Trophoblast cell (in vitro differentiated cells and primary cell): ENCODE measurements at regions not wholly inside any gene's neighbourhood (a gene's known extent, or its start where the extent isn't known, plus 50 kb on each side); places are given as distances from the start of the nearest gene placed in this dataset.

Experiments
- DNase-seq, 2 donors: peaks; one replicate each; pipeline ENCODE4 v3.0.0-alpha.2; 2016
- H2AFZ ChIP-seq: 2 replicates; pipeline ENCODE4 v1.6.1; 2013; ENCODE audit warnings: low read length, moderate library complexity, mild to moderate bottlenecking; ENCODE audit not compliant: insufficient read depth, poor library complexity
- H2AK5ac ChIP-seq: 2 replicates; pipeline ENCODE4 v1.6.1; 2013; ENCODE audit warnings: mild to moderate bottlenecking, low read length
- H2BK120ac ChIP-seq: 2 replicates; pipeline ENCODE4 v1.6.1; 2013; ENCODE audit warnings: low read length, mild to moderate bottlenecking, moderate library complexity; ENCODE audit not compliant: insufficient read depth, poor library complexity
- H2BK12ac ChIP-seq: 2 replicates; pipeline ENCODE4 v1.6.1; 2013; ENCODE audit warnings: mild to moderate bottlenecking, low read length, moderate library complexity
- H2BK5ac ChIP-seq: 2 replicates; pipeline ENCODE4 v1.6.1; 2013; ENCODE audit warnings: low read length, low read depth, moderate library complexity, mild to moderate bottlenecking; ENCODE audit not compliant: poor library complexity
- H3K14ac ChIP-seq: 2 replicates; pipeline ENCODE4 v1.6.1; 2013; ENCODE audit warnings: mild to moderate bottlenecking, low read length
- H3K18ac ChIP-seq: 2 replicates; pipeline ENCODE4 v1.6.1; 2013; ENCODE audit warnings: mild to moderate bottlenecking, low read length
- H3K23ac ChIP-seq: 2 replicates; pipeline ENCODE4 v1.6.1; 2013; ENCODE audit warnings: low read length
- H3K27ac ChIP-seq: 2 replicates; pipeline ENCODE4 v1.5.1; 2013; ENCODE audit warnings: low read depth, mild to moderate bottlenecking, inconsistent platforms, low read length, moderate library complexity
- H3K27me3 ChIP-seq: 2 replicates; pipeline ENCODE4 v1.6.1; 2013; ENCODE audit warnings: inconsistent platforms, mild to moderate bottlenecking, low read length, moderate library complexity; ENCODE audit not compliant: insufficient read depth
- H3K36me3 ChIP-seq, 2 experiments: 1 replicate in 1 of 2; 2 replicates in 1 of 2; pipeline ENCODE4 v1.6.1; 2013; ENCODE audit warnings: low read length in 2 of 2, mild to moderate bottlenecking in 2 of 2, moderate library complexity in 1 of 2; ENCODE audit not compliant: insufficient read depth in 2 of 2, control insufficient read depth in 1 of 2
- H3K4ac ChIP-seq: 2 replicates; pipeline ENCODE4 v1.6.1; 2013; ENCODE audit warnings: low read depth, mild to moderate bottlenecking, low read length, moderate library complexity
- H3K4me1 ChIP-seq, 2 experiments: 1 replicate in 1 of 2; 2 replicates in 1 of 2; pipeline ENCODE4 v1.6.1; 2013; ENCODE audit warnings: low read length in 2 of 2, mild to moderate bottlenecking in 2 of 2, moderate library complexity in 1 of 2; ENCODE audit not compliant: insufficient read depth in 2 of 2, control insufficient read depth in 1 of 2
- H3K4me2 ChIP-seq: 2 replicates; pipeline ENCODE4 v1.6.1; 2013; ENCODE audit warnings: inconsistent platforms, mild to moderate bottlenecking, low read length, moderate library complexity
- H3K4me3 ChIP-seq: 2 replicates; pipeline ENCODE4 v1.5.1; 2013; ENCODE audit warnings: mild to moderate bottlenecking, low read depth, low read length, inconsistent platforms
- H3K79me1 ChIP-seq: one replicate; pipeline ENCODE4 v1.6.1; 2013; ENCODE audit warnings: low read length
- H3K79me2 ChIP-seq: 2 replicates; pipeline ENCODE4 v1.6.1; 2013; ENCODE audit warnings: low read length, mild to moderate bottlenecking; ENCODE audit not compliant: control insufficient read depth, insufficient read depth, poor library complexity
- H3K9ac ChIP-seq: 2 replicates; pipeline ENCODE4 v1.6.1; 2013; ENCODE audit warnings: mild to moderate bottlenecking, low read length
- H3K9me3 ChIP-seq: 2 replicates; pipeline ENCODE4 v1.6.1; 2013; ENCODE audit warnings: low read depth, mild to moderate bottlenecking, control low read depth, inconsistent platforms, low read length; ENCODE audit not compliant: insufficient read depth
- H4K12ac ChIP-seq: 2 replicates; pipeline ENCODE4 v1.6.1; 2013; ENCODE audit warnings: low read depth, mild to moderate bottlenecking, low read length, moderate library complexity
- H4K8ac ChIP-seq: 2 replicates; pipeline ENCODE4 v1.6.1; 2013; ENCODE audit warnings: low read depth, mild to moderate bottlenecking, low read length, moderate library complexity
- H4K91ac ChIP-seq: one replicate; pipeline ENCODE4 v1.6.1; 2013; ENCODE audit warnings: low read depth, mild to moderate bottlenecking, low read length, moderate library complexity
- WGBS: extraction: QIAGEN DNeasy Blood & Tissue Kit; methylation state at CpG from one replicate; pipeline ENCODE4 v1.1.7; 2013; ENCODE audit warnings: missing lambda C conversion rate; ENCODE audit not compliant: insufficient read length, insufficient coverage; ENCODE audit errors: extremely low coverage; 5-methylcytosine and 5-hydroxymethylcytosine counted together

GRCh38 chr4:123306769-123307168 lies 89.8 kb upstream of the SPRY1 start:
- Histone ChIP-seq H4K12ac (no peak overlapping the region), H3K23ac (no peak overlapping the region), H3K9me3 (peaks cover 2% of the 10 kb centered on the region), H3K18ac (no peak overlapping the region), H3K14ac (no peak overlapping the region), H3K4me3 (no peak overlapping the region), H3K4me1 (no peaks in the 10 kb centered on the region), H3K27me3 (no peaks in the 10 kb centered on the region), H3K79me2 (no peaks in the 10 kb centered on the region), H3K27ac (no peak overlapping the region), H3K79me1 (no peaks in the 10 kb centered on the region), H3K9ac (no peak overlapping the region), H3K4me2 (no peak overlapping the region), H4K91ac (no peak overlapping the region), H2AFZ (no peak overlapping the region), H2BK5ac (no peak overlapping the region), H2BK120ac (no peak overlapping the region), H3K36me3 (no peaks in the 10 kb centered on the region), H2AK5ac (no peak overlapping the region), H2BK12ac (no peak overlapping the region), H4K8ac (no peak overlapping the region), H3K4ac (no peak overlapping the region)
- DNase-seq: no peak
- no CpG with 5 or more reads among the region's 2 CpGs for WGBS

GRCh38 chr4:123308667-123309066 lies 87.9 kb upstream of the SPRY1 start:
- H3K36me3 ChIP-seq: no peaks in the 10 kb centered on the region
- H3K27me3 ChIP-seq: no peaks in the 10 kb centered on the region
- H4K12ac ChIP-seq: no peak overlapping the region
- H2AK5ac ChIP-seq: no peak overlapping the region
- H2AFZ ChIP-seq: no peak overlapping the region
- H2BK5ac ChIP-seq: no peak overlapping the region
- no peak overlapping the region for H3K4me3 ChIP-seq
- no peak overlapping the region for H4K8ac ChIP-seq
- H3K18ac ChIP-seq: no peak overlapping the region
- H3K4me2 ChIP-seq: no peak overlapping the region
- H3K9ac ChIP-seq: no peak overlapping the region
- H3K79me2 ChIP-seq: no peaks in the 10 kb centered on the region
- no peaks in the 10 kb centered on the region for H3K79me1 ChIP-seq
- no CpG with 5 or more reads among the region's 1 CpG for WGBS
- H3K14ac ChIP-seq: no peak overlapping the region
- no peak overlapping the region for H4K91ac ChIP-seq
- no peak for DNase-seq
- H2BK12ac ChIP-seq: no peak overlapping the region
- H3K9me3 ChIP-seq: peaks cover 2% of the 10 kb centered on the region
- no peak overlapping the region for H3K4ac ChIP-seq
- H2BK120ac ChIP-seq: no peak overlapping the region
- H3K4me1 ChIP-seq: no peaks in the 10 kb centered on the region
- no peak overlapping the region for H3K27ac ChIP-seq
- H3K23ac ChIP-seq: no peak overlapping the region

GRCh38 chr4:123312116-123312515 lies 84.5 kb upstream of the SPRY1 start:
- no peaks in the 10 kb centered on the region for H3K4me1 ChIP-seq
- no peak overlapping the region for H3K9ac ChIP-seq
- H3K4me2 ChIP-seq: no peak overlapping the region
- no peak overlapping the region for H3K4me3 ChIP-seq
- H2AK5ac ChIP-seq: no peak overlapping the region
- no peak overlapping the region for H2BK120ac ChIP-seq
- no peak overlapping the region for H2BK12ac ChIP-seq
- H4K91ac ChIP-seq: no peak overlapping the region
- H4K8ac ChIP-seq: no peak overlapping the region
- H3K9me3 ChIP-seq: peaks cover 2% of the 10 kb centered on the region
- no peak overlapping the region for H2AFZ ChIP-seq
- WGBS: no CpG with 5 or more reads among the region's 1 CpG
- H3K14ac ChIP-seq: no peak overlapping the region
- H3K27me3 ChIP-seq: no peaks in the 10 kb centered on the region
- no peaks in the 10 kb centered on the region for H3K79me1 ChIP-seq
- H3K18ac ChIP-seq: no peak overlapping the region
- no peak overlapping the region for H3K23ac ChIP-seq
- H3K27ac ChIP-seq: no peak overlapping the region
- DNase-seq: no peak
- no peak overlapping the region for H2BK5ac ChIP-seq
- peaks cover 0 to 2% of the 10 kb centered on the region in 2 experiments for H3K36me3 ChIP-seq
- H3K79me2 ChIP-seq: no peaks in the 10 kb centered on the region
- H3K4ac ChIP-seq: no peak overlapping the region
- no peak overlapping the region for H4K12ac ChIP-seq

DNA sequence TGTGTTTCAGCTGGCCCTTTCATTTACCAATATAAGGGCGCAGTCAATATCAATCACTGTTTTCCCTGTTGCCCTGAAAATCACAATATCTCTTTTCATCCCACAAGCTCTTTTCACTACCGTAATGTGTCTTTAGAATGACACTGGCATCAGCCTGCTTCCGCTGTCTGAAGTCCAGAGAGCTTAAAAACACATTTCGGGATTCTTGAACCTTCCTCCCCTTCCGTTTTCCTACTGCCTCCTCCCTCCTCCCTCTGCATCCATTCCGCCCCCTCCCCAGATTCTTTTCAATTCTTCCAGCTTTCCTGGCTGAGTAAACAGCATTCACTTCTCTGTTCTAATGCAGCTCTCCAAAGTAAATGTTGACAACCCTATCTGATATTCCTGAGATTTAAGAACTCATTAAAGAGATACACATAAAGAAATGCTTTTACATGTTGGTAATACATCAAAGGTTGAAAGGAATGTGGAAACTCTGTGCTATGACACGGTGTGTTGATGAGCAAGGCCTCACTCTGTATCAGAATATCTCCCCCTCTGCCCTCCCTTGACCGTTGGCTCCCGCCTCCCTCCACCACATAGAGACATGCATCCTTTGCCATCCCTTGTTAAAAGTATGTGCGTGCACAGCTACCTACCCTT lies 83.5 kb upstream of the SPRY1 start:
- H3K9ac ChIP-seq: no peak overlapping the region
- no peaks in the 10 kb centered on the region for H3K79me2 ChIP-seq
- H3K14ac ChIP-seq: no peak overlapping the region
- no peak overlapping the region for H3K4ac ChIP-seq
- H2BK12ac ChIP-seq: no peak overlapping the region
- no peaks in the 10 kb centered on the region for H3K79me1 ChIP-seq
- peaks cover 2% of the 10 kb centered on the region for H3K9me3 ChIP-seq
- DNase-seq: no peak
- no peak overlapping the region for H3K23ac ChIP-seq
- no peak overlapping the region for H3K27ac ChIP-seq
- H3K18ac ChIP-seq: no peak overlapping the region
- no peak overlapping the region for H4K12ac ChIP-seq
- H4K91ac ChIP-seq: no peak overlapping the region
- H3K4me2 ChIP-seq: no peak overlapping the region
- no CpG with 5 or more reads among the region's 10 CpGs for WGBS
- no peaks in the 10 kb centered on the region for H3K4me1 ChIP-seq
- H3K27me3 ChIP-seq: no peaks in the 10 kb centered on the region
- no peak overlapping the region for H2AK5ac ChIP-seq
- H2BK5ac ChIP-seq: no peak overlapping the region
- peaks cover 0 to 2% of the 10 kb centered on the region in 2 experiments for H3K36me3 ChIP-seq
- no peak overlapping the region for H4K8ac ChIP-seq
- no peak overlapping the region for H3K4me3 ChIP-seq
- no peak overlapping the region for H2BK120ac ChIP-seq
- H2AFZ ChIP-seq: no peak overlapping the region
